AG04449 (cell line): ENCODE measurements at regions not wholly inside any gene's neighbourhood (a gene's known extent, or its start where the extent isn't known, plus 50 kb on each side); places are given as distances from the start of the nearest gene placed in this dataset.

Experiments used
- CTCF ChIA-PET: fragments of 350-600 bp; formaldehyde crosslinking; extraction: SDS; loops from one replicate; lab custom pipeline; 2021; ENCODE audit warnings: antibody characterized with exemption; lab: Yijun Ruan, JAX
- POLR2A ChIA-PET: fragments of 400-600, 350-600 bp; formaldehyde crosslinking; extraction: SDS; loops from one replicate; lab custom pipeline; 2020; ENCODE audit warnings: antibody characterized with exemption, inconsistent platforms; lab: Yijun Ruan, JAX
- DNase-seq: peaks from one replicate; pipeline ENCODE4 v3.0.0-alpha.2; 2010; ENCODE audit warnings: low read depth, low spot score
- H3K4me3 ChIP-seq: 2 replicates; pipeline ENCODE4 v1.5.1; 2011; ENCODE audit warnings: low read depth, mild to moderate bottlenecking, control low read depth, low read length
- CTCF ChIP-seq: IDR thresholded peaks from one replicate; pipeline ENCODE4 v1.5.1; 2011; ENCODE audit warnings: mild to moderate bottlenecking, moderate library complexity, low read length, control low read depth, inconsistent platforms; ENCODE audit not compliant: insufficient read depth; ENCODE audit errors: missing control alignments

DNA sequence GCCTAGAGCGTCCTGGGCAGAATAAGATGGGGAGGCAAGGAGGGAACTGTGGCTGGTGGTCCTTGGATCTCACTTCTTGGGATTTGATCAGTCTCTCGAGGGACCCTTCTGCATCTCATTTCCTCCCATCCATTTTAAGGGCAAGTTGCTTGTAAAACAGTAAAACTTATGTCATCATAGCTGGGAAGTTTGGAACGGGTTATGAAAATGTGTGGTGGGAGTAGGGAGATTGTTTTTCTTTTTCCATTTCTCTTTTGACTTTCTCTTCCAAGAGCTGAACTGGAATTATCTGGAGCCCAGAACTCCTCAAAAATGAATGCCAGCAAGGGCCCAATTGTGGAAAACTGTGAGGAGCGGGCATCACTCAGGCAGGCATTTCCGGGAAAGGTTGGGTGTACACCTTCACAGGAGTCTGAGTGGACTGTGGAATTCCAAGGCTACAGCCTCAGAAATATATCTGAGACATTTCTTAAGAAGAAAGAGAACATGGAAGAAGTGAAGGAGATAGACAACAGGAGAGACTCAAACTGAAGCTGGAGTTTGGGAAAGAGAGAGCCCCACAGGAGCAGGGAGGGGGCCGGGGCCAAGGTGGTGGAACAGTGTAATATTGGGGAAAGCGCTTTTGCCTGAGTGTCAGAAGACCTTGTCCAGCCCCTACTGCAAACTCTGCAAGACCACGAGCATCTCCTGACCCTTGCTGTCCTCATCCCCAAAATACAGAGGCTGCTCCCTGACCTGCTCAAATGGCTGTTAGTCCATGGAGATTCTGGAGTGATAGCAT is 185.1 kb downstream of the FOXD2 start:
- DNase-seq = no peak
- no peak overlapping the region for H3K4me3 ChIP-seq
- ChIA-PET CTCF (no interaction called here), POLR2A (no interaction called here)
- TF ChIP-seq CTCF = no peak

DNA sequence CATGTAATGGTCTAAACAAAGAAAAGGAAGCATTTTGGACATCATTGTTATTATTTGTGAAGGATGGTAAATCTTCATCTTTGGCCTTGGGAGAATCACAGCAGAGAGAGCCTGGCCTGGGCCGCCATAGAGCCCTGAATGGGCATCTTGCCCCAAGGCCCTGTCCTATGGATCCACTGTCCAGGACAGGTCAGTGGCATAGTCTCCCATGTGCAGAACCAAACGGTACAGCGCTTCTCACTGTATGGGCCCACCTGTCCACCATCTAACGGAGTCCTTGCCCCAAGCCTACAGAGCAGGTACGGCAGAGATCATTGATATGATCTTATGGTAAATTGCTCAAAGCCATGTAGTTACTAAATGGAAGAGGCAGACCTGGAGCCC is 185.7 kb downstream of the FOXD2 start:
- ChIA-PET POLR2A (no interaction called here), CTCF (no interaction called here)
- TF ChIP-seq CTCF = no peak
- DNase-seq = no peak
- H3K4me3 ChIP-seq = no peak overlapping the region

DNA sequence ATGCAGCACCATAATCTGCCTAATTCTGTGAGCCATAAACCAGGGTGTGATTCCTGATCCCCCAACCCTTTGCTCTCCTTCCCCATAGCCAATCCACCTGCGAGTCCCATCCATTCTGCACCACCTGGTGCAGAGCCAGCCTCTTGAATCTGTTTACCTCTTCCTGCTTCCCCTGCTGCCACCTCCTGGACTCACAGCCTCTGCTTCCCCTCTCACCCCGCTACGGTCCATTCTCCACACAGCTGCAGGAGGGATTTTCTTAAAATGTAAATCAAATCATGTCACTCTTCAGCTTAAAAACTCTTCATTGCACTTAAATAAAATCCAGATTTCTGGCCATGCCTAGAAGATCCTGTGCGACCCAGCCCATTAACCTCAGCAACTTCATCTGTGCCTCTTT is 186.7 kb downstream of the FOXD2 start:
- no peak for DNase-seq

GRCh38 chr1:47627016-47627415 is 189.2 kb downstream of the FOXD2 start:
- no peak for TF ChIP-seq CTCF
- DNase-seq = no peak
- H3K4me3 ChIP-seq = no peak overlapping the region
- POLR2A ChIA-PET = no interaction called here
- CTCF ChIA-PET = no interaction called here

More for the DNA sequence above, 186.7 kb downstream of the FOXD2 start:
- ChIA-PET CTCF (no interaction called here), POLR2A (no interaction called here)
- H3K4me3 ChIP-seq = no peak overlapping the region
- TF ChIP-seq CTCF = no peak

DNA sequence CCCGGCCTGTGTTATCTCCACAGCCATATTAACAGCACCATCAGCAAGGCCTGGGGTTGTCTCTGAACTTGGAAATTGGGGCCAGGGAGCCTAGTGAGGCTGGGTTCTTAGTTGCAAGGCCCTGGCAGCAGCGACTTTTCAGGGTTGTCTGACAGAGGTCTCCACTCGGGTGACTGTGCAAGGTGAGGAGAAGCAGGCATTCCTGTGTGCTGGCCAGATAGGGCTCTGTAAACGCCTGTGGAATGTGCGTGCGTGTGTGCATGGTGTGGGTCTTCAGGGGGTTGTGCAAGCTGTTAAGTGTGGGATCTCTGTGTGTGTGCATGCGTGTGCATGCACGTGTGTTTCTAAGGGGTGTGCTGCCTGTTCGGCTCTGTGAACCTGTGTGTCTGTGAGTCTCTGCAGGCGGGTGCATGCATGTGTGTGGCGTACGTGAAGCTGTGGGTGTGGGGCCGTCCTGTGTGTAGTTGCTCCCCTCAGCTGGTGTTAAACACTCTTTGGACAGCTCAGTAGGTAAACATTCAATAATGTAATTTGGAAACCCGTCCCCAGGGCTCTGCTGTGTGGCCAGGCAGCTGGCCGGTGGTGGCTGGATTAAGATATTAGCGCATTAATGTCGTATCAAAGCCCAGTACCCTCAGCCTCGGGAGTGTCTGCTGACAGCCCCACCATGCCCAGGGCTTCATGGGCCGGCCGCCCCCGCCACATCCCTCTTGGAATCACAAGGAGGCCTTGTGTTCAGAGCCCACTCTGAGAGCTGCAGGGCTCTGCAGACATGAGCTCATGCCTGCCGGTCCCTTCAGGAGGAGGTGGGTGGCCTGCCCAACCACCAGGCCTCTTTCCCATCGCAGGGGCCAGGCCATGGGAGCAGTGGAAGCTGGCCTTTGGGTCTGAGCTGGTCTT is 189.9 kb downstream of the FOXD2 start:
- CTCF ChIA-PET = no interaction called here
- no peak overlapping the region for H3K4me3 ChIP-seq
- no peak for DNase-seq
- TF ChIP-seq CTCF = no peak
- POLR2A ChIA-PET = no interaction called here

DNA sequence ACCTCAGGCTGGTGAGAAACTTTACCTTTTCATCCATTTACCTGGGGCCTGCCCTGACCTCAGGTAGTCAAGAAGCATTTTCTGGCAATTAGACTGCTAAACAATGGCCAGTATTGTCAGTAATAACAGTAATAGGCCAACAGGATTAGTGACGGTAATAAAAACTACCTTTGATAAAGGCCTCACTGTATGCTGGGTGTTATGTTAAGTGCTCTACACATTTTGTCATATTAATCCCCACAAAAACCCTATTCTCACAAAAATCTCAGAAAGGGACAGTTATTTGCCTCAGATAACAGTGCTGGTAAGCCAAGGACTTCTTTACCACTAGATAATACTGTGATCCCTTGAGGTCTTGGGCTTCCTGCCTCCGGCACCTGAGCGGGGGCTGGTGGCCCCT is 191.4 kb downstream of the FOXD2 start:
- TF ChIP-seq CTCF = no peak
- ChIA-PET POLR2A (no interaction called here), CTCF (no interaction called here)
- H3K4me3 ChIP-seq = no peak overlapping the region
- no peak for DNase-seq
